Astrocyte (in vitro differentiated cells and primary cell): ENCODE measurements at regions not wholly inside any gene's neighbourhood (a gene's known extent, or its start where the extent isn't known, plus 50 kb on each side); places are given as distances from the start of the nearest gene placed in this dataset.
"Not testable (repeated sequence)": the region's sequence is repeated elsewhere in the genome, so short reads cannot be mapped to it uniquely, and the experiment has no call there.

Experiments
- CTCF ChIP-seq: IDR thresholded peaks from 2 replicates; pipeline ENCODE4 v1.5.1; 2011; ENCODE audit warnings: low read depth, mild to moderate bottlenecking, inconsistent platforms, low read length, moderate library complexity; ENCODE audit not compliant: insufficient read depth
- EZH2 ChIP-seq: IDR thresholded peaks from 2 replicates; pipeline ENCODE4 v1.6.1; 2012; ENCODE audit warnings: mild to moderate bottlenecking, low read length, inconsistent platforms; ENCODE audit not compliant: insufficient read depth

DNA sequence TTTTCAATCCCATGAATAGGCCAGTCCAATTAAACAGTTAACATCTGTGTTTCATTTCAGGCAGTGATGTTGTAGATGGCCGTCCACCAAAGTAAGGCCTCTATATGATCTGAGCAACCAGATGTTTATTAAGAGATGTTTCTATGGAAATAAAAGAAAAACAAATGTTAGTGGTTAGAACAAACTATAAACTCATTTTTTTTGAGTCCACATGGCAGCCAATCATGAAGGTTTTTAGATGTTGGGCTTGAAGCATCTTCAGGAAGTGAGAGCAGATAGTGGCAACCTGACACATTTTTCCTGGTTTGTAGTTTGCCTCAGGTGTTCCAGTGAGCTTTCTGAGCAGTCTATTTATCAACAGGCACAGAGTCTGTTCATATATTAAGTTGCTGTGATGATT, 746.1 kb downstream of the PRIM2 start:
- not testable (repeated sequence) for TF ChIP-seq CTCF, EZH2
